ENCODE measurements at regions not wholly inside any gene's neighbourhood (a gene's known extent, or its start where the extent isn't known, plus 50 kb on each side); places are given as distances from the start of the nearest gene placed in this dataset.

- no peak for TF ChIP-seq ZNF292 (tag by site-specific recombination; IDR thresholded peaks at IDR 0.05; ENCODE audit: borderline replicate concordance, low read depth)
- no peak for TF ChIP-seq ZSCAN30 (tag by site-specific recombination; IDR thresholded peaks at IDR 0.05)
These were observed 561.3 kb downstream of the FGF9 start for GRCh38 chr13:22232186-22232585.
